ENCODE measurements at regions not wholly inside any gene's neighbourhood (a gene's known extent, or its start where the extent isn't known, plus 50 kb on each side); places are given as distances from the start of the nearest gene placed in this dataset.

- H3K9me2 ChIP-seq (ENCODE audit: insufficient read depth, low read length), result no peaks in the 10 kb centered on the region
- DNase-seq (ENCODE audit: low spot score), result no peak
- no peak overlapping the region for H3K27ac ChIP-seq (ENCODE audit: low read depth, low read length, poor library complexity, severe bottlenecking)
- ChIA-PET CTCF (ENCODE audit: unreplicated experiment) (no interaction called here), POLR2A (no interaction called here)
- H2AFZ ChIP-seq (ENCODE audit: low read length), result no peak overlapping the region
- no peaks in the 10 kb centered on the region for H3K36me3 ChIP-seq (ENCODE audit: insufficient read depth, low read length)
- no peaks in the 10 kb centered on the region for H3K9me3 ChIP-seq (ENCODE audit: low read length)
- intact Hi-C loops (cut with micrococcal nuclease; ENCODE audit: unreplicated experiment), result no loop called here
- no peak overlapping the region for H3K4me3 ChIP-seq (ENCODE audit: low read depth, low read length, poor library complexity, severe bottlenecking)
- no peaks in the 10 kb centered on the region for H4K20me1 ChIP-seq (ENCODE audit: insufficient read depth, low read length)
- no peaks in the 10 kb centered on the region for H3K79me2 ChIP-seq (ENCODE audit: insufficient read depth, low read depth, low read length)
- no peak for TF ChIP-seq EZH2phosphoT487 (IDR thresholded peaks at IDR 0.05; ENCODE audit: borderline replicate concordance, low read depth, low read length)
- no peak for TF ChIP-seq CTCF (conservative IDR thresholded peaks at IDR 0.05; ENCODE audit: low read length)
- H3K4me2 ChIP-seq (ENCODE audit: low read length), result no peak overlapping the region
- no TSS peak for BruUV-seq (replicated peaks)
- no peaks in the 10 kb centered on the region for H3K4me1 ChIP-seq (ENCODE audit: insufficient read depth, low read length, poor library complexity, severe bottlenecking)
Observed at GRCh38 chr3:10741891-10742671, 73.9 kb upstream of the SLC6A11 start.

- H3K4me1 ChIP-seq (ENCODE audit: insufficient read depth, low read length, poor library complexity, severe bottlenecking), result no peaks in the 10 kb centered on the region
- H3K27ac ChIP-seq (ENCODE audit: low read depth, low read length, poor library complexity, severe bottlenecking), result no peak overlapping the region
- no peaks in the 10 kb centered on the region for H3K79me2 ChIP-seq (ENCODE audit: insufficient read depth, low read depth, low read length)
- H3K4me2 ChIP-seq (ENCODE audit: low read length), result no peak overlapping the region
- no peaks in the 10 kb centered on the region for H3K9me2 ChIP-seq (ENCODE audit: insufficient read depth, low read length)
- ChIA-PET POLR2A (no interaction called here), CTCF (ENCODE audit: unreplicated experiment) (interaction anchor here (0.6 kb wide), 3 partner anchors 191 to 1185 kb away, joined by 3 to 4 read pairs (median 3); no protein-coding TSS in a partner anchor)
- H4K20me1 ChIP-seq (ENCODE audit: insufficient read depth, low read length), result no peaks in the 10 kb centered on the region
- no peaks in the 10 kb centered on the region for H3K9me3 ChIP-seq (ENCODE audit: low read length)
- no peak overlapping the region for H3K4me3 ChIP-seq (ENCODE audit: low read depth, low read length, poor library complexity, severe bottlenecking)
- TF ChIP-seq CTCF (conservative IDR thresholded peaks at IDR 0.05; ENCODE audit: low read length) (no peak), EZH2phosphoT487 (IDR thresholded peaks at IDR 0.05; ENCODE audit: borderline replicate concordance, low read depth, low read length) (no peak)
- BruUV-seq (replicated peaks), result no TSS peak
- H2AFZ ChIP-seq (ENCODE audit: low read length), result no peak overlapping the region
- H3K36me3 ChIP-seq (ENCODE audit: insufficient read depth, low read length), result no peaks in the 10 kb centered on the region
- DNase-seq (ENCODE audit: low spot score), result no peak
- intact Hi-C loops (cut with micrococcal nuclease; ENCODE audit: unreplicated experiment), result no loop called here
Observed at GRCh38 chr3:10743366-10744097, 72.5 kb upstream of the SLC6A11 start.

- POLR2A ChIA-PET, result no interaction called here
- TF ChIP-seq EZH2phosphoT487 (IDR thresholded peaks at IDR 0.05; ENCODE audit: borderline replicate concordance, low read depth, low read length) (no peak), CTCF (conservative IDR thresholded peaks at IDR 0.05; ENCODE audit: low read length) (0 out of 2 replicates have a peak, but pooled peaks have one; percentile 17)
- Histone ChIP-seq H3K79me2 (ENCODE audit: insufficient read depth, low read depth, low read length) (no peaks in the 10 kb centered on the region), H4K20me1 (ENCODE audit: insufficient read depth, low read length) (no peaks in the 10 kb centered on the region), H3K4me3 (ENCODE audit: low read depth, low read length, poor library complexity, severe bottlenecking) (no peak overlapping the region), H3K36me3 (ENCODE audit: insufficient read depth, low read length) (no peaks in the 10 kb centered on the region), H2AFZ (ENCODE audit: low read length) (no peak overlapping the region), H3K9me2 (ENCODE audit: insufficient read depth, low read length) (no peaks in the 10 kb centered on the region), H3K9me3 (ENCODE audit: low read length) (no peaks in the 10 kb centered on the region), H3K4me1 (ENCODE audit: insufficient read depth, low read length, poor library complexity, severe bottlenecking) (no peaks in the 10 kb centered on the region), H3K4me2 (ENCODE audit: low read length) (no peak overlapping the region), H3K27ac (ENCODE audit: low read depth, low read length, poor library complexity, severe bottlenecking) (no peak overlapping the region)
- no TSS peak for BruUV-seq (replicated peaks)
- intact Hi-C loops (cut with micrococcal nuclease; ENCODE audit: unreplicated experiment), result no loop called here
- CTCF ChIA-PET (ENCODE audit: unreplicated experiment), result interaction anchor here (0.6 kb wide), 1 partner anchor 192 kb away, joined by 4 read pairs; no protein-coding TSS in a partner anchor
- peak; percentile 12 for DNase-seq (ENCODE audit: low spot score)
Observed at GRCh38 chr3:10744098-10744465, 71.9 kb upstream of the SLC6A11 start.

Measured in OCI-LY7 (cell line).